B cell (primary cell): ENCODE measurements at regions not wholly inside any gene's neighbourhood (a gene's known extent, or its start where the extent isn't known, plus 50 kb on each side); places are given as distances from the start of the nearest gene placed in this dataset.

ENCODE experiments used
- ATAC-seq: fragments of 200-7000 bp; cut with Tn5 transposase; one replicate; pipeline ENCODE4 v1.10.0; 2021; ENCODE audit warnings: low read depth, mild to moderate bottlenecking, moderate number of reproducible peaks, moderate library complexity
- CTCF ChIA-PET: fragments of 350-600 bp; sonication (Branson Sonifier 250); formaldehyde crosslinking; loops from one replicate; lab custom pipeline; 2021; ENCODE audit warnings: antibody characterized with exemption, inconsistent platforms; lab: Charles Lee
- POLR2A ChIA-PET: fragments of 350-600 bp; sonication (Branson Sonifier 250); formaldehyde crosslinking; loops from one replicate; lab custom pipeline; 2021; ENCODE audit warnings: antibody characterized with exemption; lab: Charles Lee
- DNase-seq: peaks from one replicate; pipeline ENCODE4 v3.0.0; 2013
- H2AFZ ChIP-seq: 2 replicates; pipeline ENCODE4 v1.6.1; 2012; ENCODE audit warnings: mild to moderate bottlenecking, low read depth, low read length; ENCODE audit not compliant: insufficient read depth, poor library complexity, severe bottlenecking
- H3K27ac ChIP-seq, 2 donors: 1 replicate in 1 of 2; 2 replicates in 1 of 2; pipeline ENCODE4 v1.5.1; 2012 to 2013; ENCODE audit warnings: low read length in 2 of 2, mild to moderate bottlenecking in 2 of 2, moderate library complexity in 1 of 2
- H3K27me3 ChIP-seq, 4 experiments: fragments of 200-600 bp in 1 of 4; sonication (generic) in 1 of 4; replicated peaks in 1 of 4; 1 replicate in 2 of 4; 2 replicates in 2 of 4; pipeline versions ENCODE4 v1.6.1 to v1.7.0; 2013 to 2016; ENCODE audit warnings: low read length in 3 of 4, mild to moderate bottlenecking in 2 of 4, mixed read lengths in 1 of 4, moderate library complexity in 1 of 4; ENCODE audit not compliant: insufficient read depth in 4 of 4, control insufficient read depth in 3 of 4; ENCODE audit errors: control extremely low read depth in 1 of 4
- H3K36me3 ChIP-seq, 2 experiments: replicated peaks in 1 of 2; 1 replicate in 1 of 2; 2 replicates in 1 of 2; pipeline versions ENCODE4 v1.6.1 to v1.7.1; 2013; ENCODE audit warnings: low read length in 1 of 2; ENCODE audit not compliant: insufficient read depth in 2 of 2, control insufficient read depth in 1 of 2; ENCODE audit errors: control extremely low read depth in 1 of 2, extremely low read depth in 1 of 2
- H3K4me1 ChIP-seq, 2 donors: fragments of 200-600 bp in 1 of 2; sonication (generic) in 1 of 2; 1 replicate in 1 of 2; 2 replicates in 1 of 2; pipeline versions ENCODE4 v1.5.1 to v1.6.1; 2013 to 2017; ENCODE audit warnings: low read length in 2 of 2; ENCODE audit not compliant: control insufficient read depth in 2 of 2, insufficient read depth in 2 of 2
- H3K4me2 ChIP-seq: replicated peaks from 2 replicates; pipeline ENCODE3; 2012; ENCODE audit warnings: mild to moderate bottlenecking, low read depth, low read length; ENCODE audit not compliant: poor library complexity, severe bottlenecking
- H3K4me3 ChIP-seq, 5 experiments: fragments of 200-600 bp in 1 of 5; sonication (generic) in 1 of 5; 1 replicate in 3 of 5; 2 replicates in 2 of 5; pipeline versions ENCODE4 v1.5.1 to v1.7.0; 2011 to 2016; ENCODE audit warnings: low read length in 4 of 5, mild to moderate bottlenecking in 4 of 5, low read depth in 2 of 5, control low read depth in 1 of 5, moderate library complexity in 1 of 5; ENCODE audit not compliant: insufficient read depth in 1 of 5; ENCODE audit errors: control extremely low read depth in 1 of 5, extremely low read depth in 1 of 5
- H3K79me2 ChIP-seq: fragments of 200-600 bp; sonication (generic); one replicate; pipeline ENCODE4 v1.6.0; 2016; ENCODE audit warnings: low read length; ENCODE audit not compliant: control insufficient read depth, insufficient read depth
- H3K9ac ChIP-seq: fragments of 200-600 bp; sonication (generic); 2 replicates; pipeline ENCODE4 v1.6.1; 2017; ENCODE audit warnings: mild to moderate bottlenecking, low read length, moderate library complexity
- H3K9me3 ChIP-seq, 3 donors: one replicate each; pipeline versions ENCODE4 v1.6.1 to v1.7.1; 2013; ENCODE audit warnings: low read length in 2 of 3; ENCODE audit not compliant: control insufficient read depth in 2 of 3, insufficient read depth in 1 of 3; ENCODE audit errors: control extremely low read depth in 1 of 3
- H4K20me1 ChIP-seq: 2 replicates; pipeline ENCODE4 v1.6.0; 2012; ENCODE audit warnings: mild to moderate bottlenecking, low read length; ENCODE audit not compliant: insufficient read depth, control insufficient read depth, poor library complexity, severe bottlenecking
- H3K27ac Mint-ChIP-seq: one replicate; pipeline ENCODE4 v1.8.0; 2021; ENCODE audit warnings: mixed read lengths
- H3K27me3 Mint-ChIP-seq: one replicate; pipeline ENCODE4 v1.8.0; 2021; ENCODE audit warnings: mixed read lengths
- H3K4me1 Mint-ChIP-seq: one replicate; pipeline ENCODE4 v1.8.0; 2021; ENCODE audit warnings: mixed read lengths
- H3K4me3 Mint-ChIP-seq: one replicate; pipeline ENCODE4 v1.8.0; 2021; ENCODE audit warnings: mixed read lengths
- H3K9me3 Mint-ChIP-seq: one replicate; pipeline ENCODE4 v1.8.0; 2022; ENCODE audit warnings: mixed read lengths; ENCODE audit not compliant: insufficient read depth
- CTCF ChIP-seq: fragments of 200-600 bp; IDR thresholded peaks from one replicate; pipeline ENCODE4 v1.8.0; 2022; ENCODE audit warnings: antibody characterized with exemption, mild to moderate bottlenecking
- EZH2 ChIP-seq: IDR thresholded peaks from 2 replicates; pipeline ENCODE4 v1.6.1; 2012; ENCODE audit warnings: borderline replicate concordance, low read depth, mild to moderate bottlenecking, moderate library complexity, low read length; ENCODE audit not compliant: insufficient read depth, poor library complexity, severe bottlenecking
- WGBS: methylation state at CpG from one replicate; pipeline ENCODE4 v1.1.5; 2013; ENCODE audit warnings: missing lambda C conversion rate; ENCODE audit not compliant: insufficient coverage; 5-methylcytosine and 5-hydroxymethylcytosine counted together
- intact Hi-C: fragments of 100-400 bp; cut with micrococcal nuclease; formaldehyde crosslinking; loops from one replicate; pipeline ENCODE4 v1.10.0; 2022

- Mint-ChIP-seq H3K4me3 (no peak overlapping the region), H3K27ac (peak overlapping the region; percentile 27), H3K9me3 (no peaks in the 10 kb centered on the region), H3K4me1 (peaks cover 56% of the 10 kb centered on the region), H3K27me3 (no peaks in the 10 kb centered on the region)
- CTCF ChIA-PET: interaction anchor here (0.6 to 2.2 kb wide), 6 partner anchors 9 to 167 kb away, joined by 3 to 7 read pairs (median 3); partner anchors contain the start of gene CPEB4
- Histone ChIP-seq H3K9me3 (peaks cover 0 to 4% (median 0%) of the 10 kb centered on the region in 3 donors), H2AFZ (no peak overlapping the region), H3K4me3 (no peak overlapping the region), H3K9ac (no peak overlapping the region), H3K79me2 (no peaks in the 10 kb centered on the region), H3K4me2 (no peak overlapping the region), H4K20me1 (no peaks in the 10 kb centered on the region), H3K4me1 (peaks cover 40 to 53% of the 10 kb centered on the region in 2 donors), H3K27ac (no peak overlapping the region), H3K27me3 (no peaks in the 10 kb centered on the region), H3K36me3 (no peaks in the 10 kb centered on the region)
- TF ChIP-seq EZH2 (no peak), CTCF (no peak)
- DNase-seq (no peak), ATAC-seq (no peak)
- POLR2A ChIA-PET: no interaction called here
- intact Hi-C loops: loop anchor here (5.0 kb wide), 3 partner anchors 33 to 163 kb away; partner anchors contain the start of gene BOD1
- WGBS: 98% methylated on average over 6 of the region's 9 CpGs
Measured at GRCh38 chr5:173780235-173781234, 107.6 kb upstream of the CPEB4 start.

- Histone ChIP-seq H3K27ac (peak overlapping the region; percentile 56 to 68), H3K4me2 (peak overlapping the region; percentile 57), H3K9me3 (peaks cover 0 to 4% (median 0%) of the 10 kb centered on the region in 3 donors), H2AFZ (no peak overlapping the region), H3K36me3 (no peaks in the 10 kb centered on the region), H4K20me1 (no peaks in the 10 kb centered on the region), H3K4me1 (peaks cover 41 to 53% of the 10 kb centered on the region in 2 donors), H3K79me2 (no peaks in the 10 kb centered on the region), H3K9ac (no peak overlapping the region), H3K4me3 (no peak overlapping the region), H3K27me3 (no peaks in the 10 kb centered on the region)
- ChIA-PET CTCF (interaction anchor here (0.6 to 2.2 kb wide), 6 partner anchors 9 to 168 kb away, joined by 3 to 7 read pairs (median 3); partner anchors contain the start of gene CPEB4), POLR2A (no interaction called here)
- Mint-ChIP-seq H3K4me3 (peak overlapping the region; percentile 69), H3K27ac (peak overlapping the region; percentile 90), H3K4me1 (peaks cover 59% of the 10 kb centered on the region), H3K9me3 (no peaks in the 10 kb centered on the region), H3K27me3 (no peaks in the 10 kb centered on the region)
- ATAC-seq (no peak), DNase-seq (no peak)
- WGBS: no CpG with 5 or more reads among the region's 4 CpGs
- intact Hi-C loops: loop anchor here (5.0 kb wide), 3 partner anchors 34 to 164 kb away; partner anchors contain the start of gene BOD1
- TF ChIP-seq CTCF (no peak), EZH2 (no peak)
Measured at GRCh38 chr5:173781432-173781815, 106.7 kb upstream of the CPEB4 start.
